GM21515 (cell line): ENCODE measurements at regions not wholly inside any gene's neighbourhood (a gene's known extent, or its start where the extent isn't known, plus 50 kb on each side); places are given as distances from the start of the nearest gene placed in this dataset.
"Not testable (repeated sequence)": the region's sequence is repeated elsewhere in the genome, so short reads cannot be mapped to it uniquely, and the experiment has no call there.

Experiments used
- ATAC-seq: cut with Tn5 transposase; IDR thresholded peaks from one replicate; pipeline ENCODE4 v1.9.1; 2021; ENCODE audit not compliant: unreplicated experiment

DNA sequence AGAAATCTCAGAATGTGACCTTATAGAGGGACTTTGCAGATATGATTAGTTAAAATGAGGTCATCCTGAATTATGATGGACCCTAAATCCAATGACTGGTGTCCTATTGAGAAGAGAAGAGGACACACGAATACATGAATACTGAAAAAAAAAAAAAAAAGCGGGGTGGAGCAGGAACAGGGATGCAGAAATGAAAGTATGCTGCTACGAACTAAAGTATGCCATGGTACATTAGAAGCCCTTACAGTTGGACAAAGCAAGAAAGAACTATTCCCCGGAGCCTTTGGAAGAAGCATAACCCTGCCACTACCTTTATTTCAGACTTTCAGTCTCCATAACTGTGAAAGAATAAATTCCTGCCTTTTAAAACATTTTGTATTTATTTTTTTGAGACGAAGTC is 557.9 kb upstream of the NCAM2 start:
- ATAC-seq, result no peak

- ATAC-seq, result no peak
Measured at GRCh38 chr21:20443558-20444155, 554.6 kb upstream of the NCAM2 start.

- no peak for ATAC-seq
Measured at GRCh38 chr21:20445971-20446370, 552.2 kb upstream of the NCAM2 start.

- ATAC-seq, result no peak
Measured at GRCh38 chr21:20451046-20451445, 547.2 kb upstream of the NCAM2 start.

DNA sequence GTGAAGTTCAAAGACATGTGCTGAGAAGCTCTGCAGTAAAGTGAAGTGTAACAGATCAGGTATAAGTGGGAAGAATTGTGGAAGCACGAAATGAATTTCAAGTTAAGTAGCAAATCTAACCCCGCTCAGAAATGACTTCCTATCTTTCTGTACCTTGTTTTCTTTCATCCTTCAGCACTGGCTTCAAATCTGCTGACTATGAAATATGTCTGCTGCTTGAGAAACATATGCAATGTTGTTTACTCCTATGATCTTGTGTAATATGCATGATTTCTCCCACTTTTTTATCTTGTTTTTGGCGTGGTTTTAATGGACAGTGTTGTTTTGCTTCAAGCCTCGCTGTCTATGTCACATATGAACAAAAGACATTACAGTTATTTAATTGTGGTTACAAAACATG is 545.3 kb upstream of the NCAM2 start:
- no peak for ATAC-seq

- no peak for ATAC-seq
Measured at GRCh38 chr21:20459838-20460237, 538.4 kb upstream of the NCAM2 start.

DNA sequence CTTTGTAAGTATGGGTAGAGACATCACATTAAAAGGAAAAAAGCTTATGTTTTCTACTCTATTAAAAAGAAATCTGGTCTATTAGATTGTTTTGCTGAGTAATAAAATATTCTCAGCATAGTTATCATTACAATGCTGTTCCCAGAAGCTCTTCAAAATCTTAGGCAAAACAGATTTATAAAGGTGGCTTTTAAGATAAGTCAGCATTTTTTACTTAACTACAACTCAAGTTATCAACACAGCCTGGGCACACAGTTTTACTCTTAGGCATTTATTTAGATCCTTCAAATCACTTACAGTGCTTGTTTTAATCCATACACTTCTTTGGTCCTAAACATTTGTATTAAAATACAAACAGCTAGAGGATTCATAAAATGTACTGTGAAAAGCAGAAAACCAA is 534.8 kb upstream of the NCAM2 start:
- ATAC-seq, result no peak

DNA sequence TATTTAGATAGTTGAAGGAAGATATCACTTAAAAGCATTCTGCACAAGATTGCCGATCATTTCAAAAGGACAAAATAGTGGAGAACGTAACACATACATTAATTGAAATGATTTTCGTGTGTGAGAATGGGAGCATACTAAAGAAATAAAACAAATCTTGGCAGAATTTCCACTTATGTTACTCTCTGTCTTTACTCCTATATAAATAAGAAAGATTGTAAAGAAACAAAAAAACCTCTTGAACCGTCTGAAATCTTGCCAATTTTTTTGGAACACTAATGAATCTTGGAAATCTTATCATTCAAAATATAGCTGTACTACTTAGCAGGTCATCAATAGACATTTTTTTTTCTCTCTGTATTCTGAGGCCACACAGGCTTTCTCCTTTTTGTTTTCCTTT is 528.8 kb upstream of the NCAM2 start:
- no peak for ATAC-seq

- no peak for ATAC-seq
Measured at GRCh38 chr21:20486303-20486702, 511.9 kb upstream of the NCAM2 start.

DNA sequence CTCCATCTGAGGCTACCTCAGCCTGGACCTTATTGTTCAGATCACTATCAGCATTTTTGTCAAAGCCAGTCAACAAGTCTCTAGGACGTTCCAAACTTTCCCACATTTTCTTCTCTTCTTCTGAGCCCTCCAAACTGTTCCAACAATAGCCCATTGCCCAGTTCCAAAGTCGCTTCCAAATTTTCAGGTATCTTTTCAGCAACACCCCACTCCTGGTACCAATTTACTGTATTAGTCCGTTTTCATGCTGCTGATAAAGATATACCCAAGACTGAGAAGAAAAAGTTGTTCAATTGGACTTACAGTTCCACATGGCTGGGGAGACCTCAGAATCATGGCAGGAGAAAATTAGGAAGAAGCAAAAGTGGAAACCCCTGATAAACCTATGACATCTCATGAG is 495.3 kb upstream of the NCAM2 start:
- not testable (repeated sequence) for ATAC-seq

- ATAC-seq, result no peak
Measured at GRCh38 chr21:20507783-20508182, 490.4 kb upstream of the NCAM2 start.

DNA sequence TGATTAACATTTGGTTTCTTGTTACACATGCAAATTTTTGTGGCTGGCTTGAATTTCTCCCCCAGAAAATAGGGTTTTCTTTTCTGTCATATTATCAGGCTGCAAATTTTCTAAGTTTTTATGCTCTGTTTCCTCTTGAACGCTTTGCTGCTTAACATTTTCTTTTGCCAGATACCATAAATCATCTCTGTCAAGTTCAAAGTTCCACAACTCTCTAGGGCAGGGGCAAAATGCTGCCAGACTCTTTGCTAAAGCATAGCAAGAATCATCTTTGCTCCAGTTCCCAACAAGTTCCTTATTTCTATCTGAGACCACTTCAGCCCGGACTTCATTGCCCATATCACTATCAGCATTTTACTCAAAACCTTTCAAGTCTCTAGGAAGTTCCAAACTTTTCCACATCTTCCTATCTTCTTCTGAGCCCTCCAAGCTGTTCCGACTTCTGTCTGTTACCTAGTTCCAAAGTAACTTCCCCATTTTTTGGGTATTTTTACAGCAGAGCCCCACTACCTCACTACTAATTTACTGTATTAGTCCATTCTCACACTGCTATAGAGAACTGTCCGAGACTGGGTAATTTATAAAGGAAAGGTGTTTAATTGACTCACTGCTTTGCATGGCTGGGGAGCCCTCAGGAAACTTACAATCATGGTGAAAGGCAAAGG is 486.9 kb upstream of the NCAM2 start:
- no peak for ATAC-seq

DNA sequence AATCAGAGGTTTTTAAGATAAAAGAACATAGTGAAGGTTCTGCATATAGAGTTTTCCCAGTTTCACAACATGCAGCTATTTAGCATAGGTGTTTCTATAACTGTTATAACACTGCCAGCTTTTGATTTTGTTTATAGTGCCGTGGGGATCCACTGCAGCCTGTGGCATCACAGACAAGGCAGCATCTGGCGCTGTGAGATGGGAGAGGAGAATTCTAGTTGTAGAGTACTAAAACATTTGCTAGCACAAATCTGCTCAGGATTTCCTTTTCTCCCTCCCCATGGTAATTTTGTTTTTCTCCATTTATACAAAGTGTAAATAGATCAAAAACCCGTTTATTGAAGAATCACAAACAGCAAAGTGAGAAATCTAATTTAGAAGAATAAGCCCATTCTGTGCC is 482.8 kb upstream of the NCAM2 start:
- ATAC-seq, result no peak

- no peak for ATAC-seq
Measured at GRCh38 chr21:20519076-20519475, 479.1 kb upstream of the NCAM2 start.

DNA sequence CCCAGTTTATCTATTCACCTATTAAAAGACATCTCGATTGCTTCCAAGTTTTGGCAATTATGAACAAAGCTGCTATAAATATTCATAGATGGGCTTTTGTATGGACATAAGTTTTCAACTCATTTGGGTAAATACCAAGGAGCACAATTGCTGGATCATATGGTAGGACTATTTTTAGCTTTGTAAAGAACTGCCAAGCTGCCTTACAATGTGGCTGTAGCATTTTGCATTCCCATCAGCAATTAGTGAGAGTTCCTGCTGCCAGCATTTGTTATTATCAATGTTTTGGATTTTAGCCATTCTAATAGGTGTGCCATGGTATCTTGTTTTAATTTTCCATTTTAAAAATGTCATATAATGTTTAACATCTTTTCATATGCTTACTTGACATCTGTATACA is 475.6 kb upstream of the NCAM2 start:
- ATAC-seq, result no peak

- ATAC-seq, result no peak
Measured at GRCh38 chr21:20523191-20523590, 475.0 kb upstream of the NCAM2 start.

DNA sequence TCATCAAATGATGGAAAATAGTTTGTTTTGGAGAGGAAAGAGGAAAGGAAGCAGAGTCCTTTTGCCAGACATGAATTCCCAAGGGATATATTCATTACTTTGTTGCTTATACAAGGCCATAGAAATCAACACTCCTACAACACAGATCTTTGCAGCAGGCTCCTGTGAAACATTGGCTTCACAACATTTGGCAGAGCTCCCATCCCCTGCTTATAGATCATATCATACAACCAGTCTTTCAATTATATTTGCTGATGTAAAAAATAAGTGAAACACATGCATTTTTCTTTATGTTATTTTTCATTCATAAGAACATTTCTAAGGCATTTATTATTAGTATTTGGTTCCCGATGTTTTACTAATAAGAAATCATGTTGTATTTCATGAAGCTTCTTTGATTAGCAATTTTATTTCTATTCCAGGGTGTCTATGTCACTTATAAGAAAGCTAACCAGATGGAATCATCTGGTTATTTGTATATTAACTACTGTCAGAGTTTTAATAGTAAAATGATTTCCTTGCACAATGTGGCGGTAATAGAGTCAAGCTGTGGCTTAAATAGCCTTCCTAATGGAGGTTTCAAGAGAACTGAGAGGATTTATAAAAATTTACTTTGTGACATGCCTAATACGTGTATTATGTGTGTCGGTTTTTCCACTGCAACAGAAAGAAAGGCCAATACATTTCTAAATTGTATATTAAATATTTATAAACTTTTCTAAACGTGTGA is 470.3 kb upstream of the NCAM2 start:
- ATAC-seq, result no peak

DNA sequence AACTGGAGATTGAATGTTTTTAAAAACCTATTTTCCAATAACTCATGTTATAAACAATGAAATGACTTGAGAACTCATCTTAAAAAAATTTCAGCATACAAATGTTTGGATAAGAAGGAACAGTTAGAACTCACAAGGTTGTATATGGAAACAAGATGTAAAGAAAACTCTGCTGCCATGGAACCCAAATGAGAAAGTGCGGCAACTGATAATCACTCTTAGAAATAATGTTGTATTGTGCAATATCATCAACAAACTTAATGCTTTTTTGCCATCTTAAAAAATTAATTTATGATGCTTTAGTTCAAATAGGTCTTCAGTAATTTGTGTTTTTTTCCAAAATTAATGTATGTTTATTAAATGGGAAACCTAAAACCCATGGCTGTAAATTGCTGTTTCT is 461.1 kb upstream of the NCAM2 start:
- ATAC-seq, result no peak

GRCh38 chr21:20538039-20538658 is 460.1 kb upstream of the NCAM2 start:
- ATAC-seq, result no peak

GRCh38 chr21:20545454-20545853 is 452.8 kb upstream of the NCAM2 start:
- ATAC-seq, result no peak

DNA sequence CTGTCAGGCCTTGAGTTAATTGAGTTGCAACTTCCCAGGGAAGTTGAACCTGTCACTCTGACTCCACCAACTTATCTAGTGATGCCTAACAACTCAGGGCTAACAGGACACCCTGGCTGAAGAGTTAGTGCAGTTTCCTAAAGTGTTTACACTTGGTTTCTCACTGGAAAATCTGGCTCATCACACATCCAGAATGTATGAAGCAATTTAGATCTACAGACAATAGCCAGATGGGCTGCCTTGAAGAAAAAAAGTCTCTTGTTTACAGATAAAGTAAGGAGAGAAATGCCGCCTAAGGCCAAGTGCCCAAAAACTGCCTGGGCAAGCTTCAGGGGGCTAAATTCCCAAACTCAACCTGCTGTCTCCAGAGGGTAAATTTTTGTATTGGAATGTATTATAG is 446.3 kb upstream of the NCAM2 start:
- ATAC-seq, result no peak

- ATAC-seq, result no peak
Measured at GRCh38 chr21:20554785-20555184, 443.4 kb upstream of the NCAM2 start.
